ENCODE measurements at regions not wholly inside any gene's neighbourhood (a gene's known extent, or its start where the extent isn't known, plus 50 kb on each side); places are given as distances from the start of the nearest gene placed in this dataset.

- TF ChIP-seq, protein P1, sequence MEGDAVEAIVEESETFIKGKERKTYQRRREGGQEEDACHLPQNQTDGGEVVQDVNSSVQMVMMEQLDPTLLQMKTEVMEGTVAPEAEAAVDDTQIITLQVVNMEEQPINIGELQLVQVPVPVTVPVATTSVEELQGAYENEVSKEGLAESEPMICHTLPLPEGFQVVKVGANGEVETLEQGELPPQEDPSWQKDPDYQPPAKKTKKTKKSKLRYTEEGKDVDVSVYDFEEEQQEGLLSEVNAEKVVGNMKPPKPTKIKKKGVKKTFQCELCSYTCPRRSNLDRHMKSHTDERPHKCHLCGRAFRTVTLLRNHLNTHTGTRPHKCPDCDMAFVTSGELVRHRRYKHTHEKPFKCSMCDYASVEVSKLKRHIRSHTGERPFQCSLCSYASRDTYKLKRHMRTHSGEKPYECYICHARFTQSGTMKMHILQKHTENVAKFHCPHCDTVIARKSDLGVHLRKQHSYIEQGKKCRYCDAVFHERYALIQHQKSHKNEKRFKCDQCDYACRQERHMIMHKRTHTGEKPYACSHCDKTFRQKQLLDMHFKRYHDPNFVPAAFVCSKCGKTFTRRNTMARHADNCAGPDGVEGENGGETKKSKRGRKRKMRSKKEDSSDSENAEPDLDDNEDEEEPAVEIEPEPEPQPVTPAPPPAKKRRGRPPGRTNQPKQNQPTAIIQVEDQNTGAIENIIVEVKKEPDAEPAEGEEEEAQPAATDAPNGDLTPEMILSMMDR (conservative IDR thresholded peaks at IDR 0.05; ENCODE audit: low read length) = no peak
- TF ChIP-seq EZH2phosphoT487 (IDR thresholded peaks at IDR 0.05; ENCODE audit: borderline replicate concordance, low read depth, low read length) = no peak
Measured at GRCh38 chr4:119898211-119898610, 168.4 kb downstream of the MAD2L1 start.

Data from OCI-LY7 (cell line).